Caco-2 (cell line): ENCODE measurements at regions not wholly inside any gene's neighbourhood (a gene's known extent, or its start where the extent isn't known, plus 50 kb on each side); places are given as distances from the start of the nearest gene placed in this dataset.

Experiments used
- BruUV-seq: library from RNA; stranded (reverse); fragments of 400-500 nt; replicated peaks from 2 replicates; lab custom pipeline; 2021; lab: Mats Ljungman, UMichigan
- CTCF ChIA-PET: fragments of 300-600 bp; sonication (Branson Sonifier 250); formaldehyde crosslinking; loops from one replicate; lab custom pipeline; 2022; ENCODE audit warnings: antibody characterized with exemption; lab: Charles Lee
- POLR2A ChIA-PET: fragments of 300-600 bp; sonication (Branson Sonifier 250); formaldehyde crosslinking; loops from one replicate; lab custom pipeline; 2022; ENCODE audit warnings: antibody characterized with exemption; lab: Charles Lee
- DNase-seq, 2 experiments: peaks; one replicate each; pipeline versions ENCODE4 v3.0.0 to v3.0.0-alpha.2; 2020 to 2022
- H3K27me3 ChIP-seq: replicated peaks from 2 replicates; pipeline ENCODE4 v1.6.0; 2011; ENCODE audit warnings: low read length; ENCODE audit not compliant: control insufficient read depth, insufficient read depth
- H3K36me3 ChIP-seq: 2 replicates; pipeline ENCODE4 v1.5.1; 2011; ENCODE audit warnings: low read length; ENCODE audit not compliant: control insufficient read depth, insufficient read depth
- H3K4me1 ChIP-seq: fragments of 250-450 bp; sonication (Bioruptor Pico); 2 replicates; pipeline ENCODE4 v1.5.1; 2020; ENCODE audit warnings: mild to moderate bottlenecking
- H3K4me3 ChIP-seq: 2 replicates; pipeline ENCODE4 v1.5.1; 2011; ENCODE audit warnings: low read depth, mild to moderate bottlenecking, control low read depth, low read length
- H3K9me3 ChIP-seq: fragments of 250-450 bp; sonication (Bioruptor Pico); 2 replicates; pipeline ENCODE4 v1.5.1; 2020; ENCODE audit warnings: mild to moderate bottlenecking, moderate library complexity
- H3K27ac Mint-ChIP-seq: one replicate; pipeline ENCODE4 v1.8.0; 2022; ENCODE audit warnings: mixed read lengths; ENCODE audit not compliant: unreplicated experiment
- H3K27me3 Mint-ChIP-seq: one replicate; pipeline ENCODE4 v1.8.0; 2022; ENCODE audit warnings: mixed read lengths; ENCODE audit not compliant: insufficient read depth, unreplicated experiment
- H3K36me3 Mint-ChIP-seq: one replicate; pipeline ENCODE4 v1.8.0; 2022; ENCODE audit warnings: mild to moderate bottlenecking, mixed read lengths; ENCODE audit not compliant: insufficient read depth, unreplicated experiment
- H3K4me1 Mint-ChIP-seq: one replicate; pipeline ENCODE4 v1.8.0; 2022; ENCODE audit warnings: low read depth, mixed read lengths; ENCODE audit not compliant: unreplicated experiment
- H3K4me3 Mint-ChIP-seq: one replicate; pipeline ENCODE4 v1.8.0; 2022; ENCODE audit warnings: mild to moderate bottlenecking, moderate library complexity, mixed read lengths; ENCODE audit not compliant: unreplicated experiment
- H3K9me3 Mint-ChIP-seq: one replicate; pipeline ENCODE4 v1.8.0; 2022; ENCODE audit warnings: mixed read lengths; ENCODE audit not compliant: unreplicated experiment
- CTCF ChIP-seq, 2 experiments: fragments of 200-600 bp in 1 of 2; IDR thresholded peaks; 1 replicate in 1 of 2; 2 replicates in 1 of 2; pipeline versions ENCODE4 v1.5.1 to v1.8.0; 2011 to 2022; ENCODE audit warnings: antibody characterized with exemption in 1 of 2, control low read depth in 1 of 2, inconsistent platforms in 1 of 2, low read depth in 1 of 2, low read length in 1 of 2, mild to moderate bottlenecking in 1 of 2, moderate library complexity in 1 of 2; ENCODE audit not compliant: insufficient read depth in 1 of 2, severe bottlenecking in 1 of 2, unreplicated experiment in 1 of 2
- intact Hi-C: fragments of 100-400 bp; cut with micrococcal nuclease; formaldehyde crosslinking; loops from one replicate; pipeline ENCODE4 v1.10.0; 2022; ENCODE audit not compliant: unreplicated experiment

- intact Hi-C loops: loop anchor here (10.0 kb wide), 1 partner anchor 282 kb away; no protein-coding TSS in a partner anchor
- Mint-ChIP-seq H3K27ac (no peak overlapping the region), H3K27me3 (no peaks in the 10 kb centered on the region), H3K9me3 (no peaks in the 10 kb centered on the region), H3K4me1 (peaks cover 11% of the 10 kb centered on the region), H3K4me3 (no peak overlapping the region), H3K36me3 (no peaks in the 10 kb centered on the region)
- Histone ChIP-seq H3K27me3 (no peaks in the 10 kb centered on the region), H3K4me3 (no peak overlapping the region), H3K9me3 (no peaks in the 10 kb centered on the region), H3K4me1 (no peaks in the 10 kb centered on the region), H3K36me3 (no peaks in the 10 kb centered on the region)
- no peak for DNase-seq
- ChIA-PET CTCF (no interaction called here), POLR2A (no interaction called here)
- TF ChIP-seq CTCF (IDR thresholded peaks at IDR 0.05; ENCODE audit: insufficient read depth in 1 of 2, low read depth in 1 of 2, low read length in 1 of 2, severe bottlenecking in 1 of 2, unreplicated experiment in 1 of 2): no peak
- BruUV-seq: no TSS peak
These were observed 104.7 kb upstream of the TBC1D5 start for GRCh38 chr3:17847156-17847555.

DNA sequence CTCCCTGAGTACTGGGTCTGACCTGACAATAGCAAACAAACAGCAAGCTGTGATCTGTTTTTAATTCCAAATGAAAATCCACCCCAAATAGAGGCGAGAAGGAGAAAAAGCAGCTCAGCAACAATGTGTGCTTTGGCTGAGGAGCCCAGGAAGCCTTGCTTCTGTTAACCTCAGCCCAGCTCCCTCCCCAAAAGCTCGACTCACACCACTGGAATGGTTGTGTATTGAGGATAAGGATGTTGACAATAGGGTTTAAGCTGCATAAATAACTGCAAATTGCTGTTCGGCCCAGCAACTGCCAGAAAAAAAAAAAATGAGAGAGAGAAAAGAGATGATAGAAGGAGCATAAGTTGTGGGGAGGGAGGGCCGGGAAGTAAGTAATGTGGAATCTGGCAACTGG, 104.0 kb upstream of the TBC1D5 start:
- no peaks in the 10 kb centered on the region for H3K9me3 ChIP-seq
- no peak overlapping the region for H3K4me3 ChIP-seq
- DNase-seq: no peak
- H3K27me3 ChIP-seq: no peaks in the 10 kb centered on the region
- no TSS peak for BruUV-seq
- Mint-ChIP-seq H3K27ac (no peak overlapping the region), H3K4me1 (peaks cover 11% of the 10 kb centered on the region), H3K27me3 (no peaks in the 10 kb centered on the region), H3K9me3 (no peaks in the 10 kb centered on the region), H3K36me3 (no peaks in the 10 kb centered on the region), H3K4me3 (no peak overlapping the region)
- ChIA-PET POLR2A (no interaction called here), CTCF (no interaction called here)
- H3K4me1 ChIP-seq: no peaks in the 10 kb centered on the region
- intact Hi-C loops: loop anchor here (10.0 kb wide), 1 partner anchor 282 kb away; no protein-coding TSS in a partner anchor
- no peaks in the 10 kb centered on the region for H3K36me3 ChIP-seq
- no peak for TF ChIP-seq CTCF (IDR thresholded peaks at IDR 0.05; ENCODE audit: insufficient read depth in 1 of 2, low read depth in 1 of 2, low read length in 1 of 2, severe bottlenecking in 1 of 2, unreplicated experiment in 1 of 2)

- no peak for TF ChIP-seq CTCF (IDR thresholded peaks at IDR 0.05; ENCODE audit: insufficient read depth in 1 of 2, low read depth in 1 of 2, low read length in 1 of 2, severe bottlenecking in 1 of 2, unreplicated experiment in 1 of 2)
- intact Hi-C loops: loop anchor here (10.0 kb wide), 1 partner anchor 280 kb away; no protein-coding TSS in a partner anchor
- no peaks in the 10 kb centered on the region for H3K9me3 Mint-ChIP-seq
- no peaks in the 10 kb centered on the region for H3K27me3 ChIP-seq
- no peaks in the 10 kb centered on the region for H3K9me3 ChIP-seq
- no peak overlapping the region for H3K4me3 Mint-ChIP-seq
- peaks cover 11% of the 10 kb centered on the region for H3K4me1 Mint-ChIP-seq
- CTCF ChIA-PET: no interaction called here
- H3K27ac Mint-ChIP-seq: no peak overlapping the region
- H3K36me3 ChIP-seq: no peaks in the 10 kb centered on the region
- BruUV-seq: no TSS peak
- no peak overlapping the region for H3K4me3 ChIP-seq
- H3K27me3 Mint-ChIP-seq: no peaks in the 10 kb centered on the region
- POLR2A ChIA-PET: no interaction called here
- H3K4me1 ChIP-seq: no peaks in the 10 kb centered on the region
- DNase-seq: no peak
- H3K36me3 Mint-ChIP-seq: no peaks in the 10 kb centered on the region
These were observed 102.8 kb upstream of the TBC1D5 start for GRCh38 chr3:17845026-17845812.
